Neural cell (in vitro differentiated cells): ENCODE measurements at regions not wholly inside any gene's neighbourhood (a gene's known extent, or its start where the extent isn't known, plus 50 kb on each side); places are given as distances from the start of the nearest gene placed in this dataset.

Experiments used
- CTCF ChIP-seq: fragments of 450-650 bp; IDR thresholded peaks from 2 replicates; pipeline ENCODE4 v1.5.1; 2014; ENCODE audit warnings: antibody characterized with exemption, mild to moderate bottlenecking, moderate library complexity; ENCODE audit not compliant: poor library complexity, severe bottlenecking
- EP300 ChIP-seq: fragments of 450-650 bp; conservative IDR thresholded peaks from 2 replicates; pipeline ENCODE4 v1.6.1; 2014; ENCODE audit warnings: antibody characterized with exemption, mild to moderate bottlenecking, moderate library complexity; ENCODE audit not compliant: poor library complexity, severe bottlenecking
- EZH2 ChIP-seq: fragments of 200-600, 300-800 bp; shearing (Covaris generic), sonication (generic); IDR thresholded peaks from 2 replicates; pipeline ENCODE4 v1.6.1; 2014; ENCODE audit warnings: antibody characterized with exemption, low read length, borderline replicate concordance, mild to moderate bottlenecking; ENCODE audit not compliant: insufficient read depth, poor library complexity, severe bottlenecking
- POLR2AphosphoS5 ChIP-seq: IDR thresholded peaks from 2 replicates; pipeline ENCODE4 v1.6.1; 2012
- TAF1 ChIP-seq: IDR thresholded peaks from 2 replicates; pipeline ENCODE4 v1.6.1; 2012; ENCODE audit warnings: low read depth
- TF ChIP-seq, protein P1 (sequence below): IDR thresholded peaks from 2 replicates; pipeline ENCODE4 v1.6.1; 2012; ENCODE audit warnings: borderline replicate concordance

DNA sequence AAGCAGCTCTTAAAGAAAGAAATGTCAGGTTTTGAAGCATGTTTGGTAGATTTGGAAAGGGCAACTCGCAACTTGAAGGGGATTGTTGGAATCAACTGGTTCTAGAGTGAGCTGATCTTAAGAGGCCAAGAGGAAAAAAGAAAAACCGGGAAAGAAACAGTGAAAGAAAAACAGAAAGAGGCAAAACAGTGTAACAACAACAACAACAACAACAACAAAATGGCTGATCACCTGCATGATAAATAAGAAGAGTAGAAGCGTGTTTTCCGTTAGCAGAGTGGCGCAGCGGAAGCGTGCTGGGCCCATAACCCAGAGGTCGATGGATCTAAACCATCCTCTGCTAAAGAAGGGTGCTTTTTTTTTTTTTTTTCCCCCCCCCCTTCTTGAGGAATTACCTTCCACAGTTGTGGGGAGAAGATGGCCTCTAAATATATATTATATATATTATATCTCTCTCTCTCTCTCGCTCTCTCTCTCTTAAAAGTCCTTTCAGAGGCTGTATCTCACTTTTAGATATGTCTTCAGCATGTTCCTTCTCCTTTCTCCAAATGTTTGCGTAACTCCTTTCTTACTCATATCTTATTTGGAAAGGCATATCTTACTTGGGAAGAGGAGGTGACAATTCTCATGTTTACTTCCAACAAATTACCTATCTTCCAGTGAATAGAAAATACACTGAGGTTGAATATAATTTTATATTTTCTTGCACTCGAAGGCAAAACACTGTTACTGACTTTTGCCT is 134.4 kb downstream of the OR2B2 start:
- TF ChIP-seq CTCF, result no peak
- TF ChIP-seq TAF1, result no peak
- TF ChIP-seq EZH2, result no peak
- TF ChIP-seq POLR2AphosphoS5, result no peak
- TF ChIP-seq EP300, result no peak
- TF ChIP-seq, protein P1, sequence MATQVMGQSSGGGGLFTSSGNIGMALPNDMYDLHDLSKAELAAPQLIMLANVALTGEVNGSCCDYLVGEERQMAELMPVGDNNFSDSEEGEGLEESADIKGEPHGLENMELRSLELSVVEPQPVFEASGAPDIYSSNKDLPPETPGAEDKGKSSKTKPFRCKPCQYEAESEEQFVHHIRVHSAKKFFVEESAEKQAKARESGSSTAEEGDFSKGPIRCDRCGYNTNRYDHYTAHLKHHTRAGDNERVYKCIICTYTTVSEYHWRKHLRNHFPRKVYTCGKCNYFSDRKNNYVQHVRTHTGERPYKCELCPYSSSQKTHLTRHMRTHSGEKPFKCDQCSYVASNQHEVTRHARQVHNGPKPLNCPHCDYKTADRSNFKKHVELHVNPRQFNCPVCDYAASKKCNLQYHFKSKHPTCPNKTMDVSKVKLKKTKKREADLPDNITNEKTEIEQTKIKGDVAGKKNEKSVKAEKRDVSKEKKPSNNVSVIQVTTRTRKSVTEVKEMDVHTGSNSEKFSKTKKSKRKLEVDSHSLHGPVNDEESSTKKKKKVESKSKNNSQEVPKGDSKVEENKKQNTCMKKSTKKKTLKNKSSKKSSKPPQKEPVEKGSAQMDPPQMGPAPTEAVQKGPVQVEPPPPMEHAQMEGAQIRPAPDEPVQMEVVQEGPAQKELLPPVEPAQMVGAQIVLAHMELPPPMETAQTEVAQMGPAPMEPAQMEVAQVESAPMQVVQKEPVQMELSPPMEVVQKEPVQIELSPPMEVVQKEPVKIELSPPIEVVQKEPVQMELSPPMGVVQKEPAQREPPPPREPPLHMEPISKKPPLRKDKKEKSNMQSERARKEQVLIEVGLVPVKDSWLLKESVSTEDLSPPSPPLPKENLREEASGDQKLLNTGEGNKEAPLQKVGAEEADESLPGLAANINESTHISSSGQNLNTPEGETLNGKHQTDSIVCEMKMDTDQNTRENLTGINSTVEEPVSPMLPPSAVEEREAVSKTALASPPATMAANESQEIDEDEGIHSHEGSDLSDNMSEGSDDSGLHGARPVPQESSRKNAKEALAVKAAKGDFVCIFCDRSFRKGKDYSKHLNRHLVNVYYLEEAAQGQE, result no peak
